ENCODE measurements at regions not wholly inside any gene's neighbourhood (a gene's known extent, or its start where the extent isn't known, plus 50 kb on each side); places are given as distances from the start of the nearest gene placed in this dataset.
"Not testable (repeated sequence)": the region's sequence is repeated elsewhere in the genome, so short reads cannot be mapped to it uniquely, and the experiment has no call there.

GRCh38 chr12:13337791-13338190, 141.3 kb downstream of the EMP1 start:
- no peak for DNase-seq

- no peak for DNase-seq
Observed at GRCh38 chr12:13336216-13336615, 139.7 kb downstream of the EMP1 start.

GRCh38 chr12:13328535-13328934, 132.0 kb downstream of the EMP1 start:
- no peak for DNase-seq

GRCh38 chr12:13326076-13326475, 129.6 kb downstream of the EMP1 start:
- no peak for DNase-seq

GRCh38 chr12:13325037-13325436, 128.5 kb downstream of the EMP1 start:
- DNase-seq, result not testable (repeated sequence)

- no peak for DNase-seq
Observed at GRCh38 chr12:13318231-13319015, 121.9 kb downstream of the EMP1 start.

- no peak for DNase-seq
Observed at GRCh38 chr12:13316587-13317246, 120.2 kb downstream of the EMP1 start.

- DNase-seq, result no peak
Observed at GRCh38 chr12:13313886-13314285, 117.4 kb downstream of the EMP1 start.

- DNase-seq, result no peak
Observed at GRCh38 chr12:13311551-13311950, 115.0 kb downstream of the EMP1 start.

GRCh38 chr12:13307143-13307816, 110.8 kb downstream of the EMP1 start:
- DNase-seq, result no peak

- DNase-seq, result no peak
Observed at GRCh38 chr12:13304924-13305323, 108.4 kb downstream of the EMP1 start.

GRCh38 chr12:13299457-13299856, 102.9 kb downstream of the EMP1 start:
- no peak for DNase-seq

GRCh38 chr12:13293096-13293495, 96.6 kb downstream of the EMP1 start:
- no peak for DNase-seq

GRCh38 chr12:13289653-13290289, 93.2 kb downstream of the EMP1 start:
- no peak for DNase-seq

GRCh38 chr12:13288937-13289652, 92.6 kb downstream of the EMP1 start:
- no peak for DNase-seq

GRCh38 chr12:13288501-13288900, 92.0 kb downstream of the EMP1 start:
- no peak for DNase-seq

GRCh38 chr12:13283867-13284266, 87.3 kb downstream of the EMP1 start:
- no peak for DNase-seq

- DNase-seq, result no peak
Observed at GRCh38 chr12:13282861-13283260, 86.3 kb downstream of the EMP1 start.

- no peak for DNase-seq
Observed at GRCh38 chr12:13278249-13278787, 81.8 kb downstream of the EMP1 start.

- no peak for DNase-seq
Observed at GRCh38 chr12:13277293-13277692, 80.8 kb downstream of the EMP1 start.

- DNase-seq, result no peak
Observed at GRCh38 chr12:13275241-13276085, 78.9 kb downstream of the EMP1 start.

GRCh38 chr12:13273850-13274249, 77.3 kb downstream of the EMP1 start:
- DNase-seq, result no peak
